ENCODE measurements at regions not wholly inside any gene's neighbourhood (a gene's known extent, or its start where the extent isn't known, plus 50 kb on each side); places are given as distances from the start of the nearest gene placed in this dataset.

- TF ChIP-seq CTCF (IDR thresholded peaks at IDR 0.05), result no peak
- TF ChIP-seq EZH2 (IDR thresholded peaks at IDR 0.05; ENCODE audit: borderline replicate concordance, insufficient read depth, low read depth, low read length, poor library complexity, severe bottlenecking), result no peak
Measured at GRCh38 chr7:91352091-91352490, 87.9 kb downstream of the FZD1 start.
